Tibial artery (tissue), 4 donors: ENCODE measurements at regions not wholly inside any gene's neighbourhood (a gene's known extent, or its start where the extent isn't known, plus 50 kb on each side); places are given as distances from the start of the nearest gene placed in this dataset.

ENCODE experiments used
- DNase-seq, 2 donors: peaks; one replicate each; pipeline ENCODE4 v3.0.0-alpha.2; 2019
- H3K27ac ChIP-seq, 2 donors: fragments of 200-600 bp; sonication (generic) in 1 of 2; 1 replicate in 1 of 2; 2 replicates in 1 of 2; pipeline ENCODE4 v1.5.1; 2018 to 2019; ENCODE audit warnings: mild to moderate bottlenecking in 1 of 2
- H3K27me3 ChIP-seq, 2 donors: fragments of 200-600 bp; sonication (generic) in 1 of 2; one replicate each; pipeline versions ENCODE4 v1.5.1 to v1.6.0; 2016 to 2019
- H3K36me3 ChIP-seq, 3 donors: fragments of 200-600 bp; sonication (generic) in 2 of 3; one replicate each; pipeline ENCODE4 v1.5.1; 2016 to 2019; ENCODE audit warnings: mild to moderate bottlenecking in 2 of 3
- H3K4me1 ChIP-seq, 4 donors: fragments of 200-600 bp; sonication (generic) in 2 of 4; 1 replicate in 3 of 4; 2 replicates in 1 of 4; pipeline ENCODE4 v1.5.1; 2016 to 2019
- H3K4me3 ChIP-seq, 2 donors: fragments of 200-600 bp; sonication (generic) in 1 of 2; 1 replicate in 1 of 2; 2 replicates in 1 of 2; pipeline ENCODE4 v1.5.1; 2018 to 2019; ENCODE audit warnings: mild to moderate bottlenecking in 2 of 2
- H3K9me3 ChIP-seq, 3 donors: fragments of 200-600 bp; sonication (generic) in 1 of 3; one replicate each; pipeline ENCODE4 v1.5.1; 2016 to 2019
- CTCF ChIP-seq, 2 experiments: fragments of 200-600 bp in 1 of 2; fragments of 450-650 bp in 1 of 2; IDR thresholded peaks; one replicate each; pipeline ENCODE4 v1.5.1; 2017 to 2019; ENCODE audit warnings: antibody characterized with exemption in 2 of 2, mild to moderate bottlenecking in 1 of 2, moderate library complexity in 1 of 2
- intact Hi-C: fragments of 100-400 bp; cut with DNase I; formaldehyde crosslinking; loops from one replicate; pipeline ENCODE4 v1.15.0; 2023; ENCODE audit warnings: low total_unique reads

GRCh38 chr13:67990868-67991267 is 760.7 kb upstream of the PCDH9 start:
- TF ChIP-seq CTCF (IDR thresholded peaks at IDR 0.05): no peak
- Histone ChIP-seq H3K4me1 (no peaks in the 10 kb centered on the region), H3K9me3 (no peaks in the 10 kb centered on the region), H3K4me3 (no peak overlapping the region), H3K36me3 (no peaks in the 10 kb centered on the region), H3K27ac (no peak overlapping the region), H3K27me3 (no peaks in the 10 kb centered on the region)
- intact Hi-C loops: no loop called here
- DNase-seq: no peak

GRCh38 chr13:67986234-67986633 is 756.1 kb upstream of the PCDH9 start:
- no peak for TF ChIP-seq CTCF (IDR thresholded peaks at IDR 0.05)
- intact Hi-C loops: no loop called here
- H3K4me3 ChIP-seq: no peak overlapping the region
- no peak overlapping the region for H3K27ac ChIP-seq
- H3K4me1 ChIP-seq: no peaks in the 10 kb centered on the region
- H3K27me3 ChIP-seq: no peaks in the 10 kb centered on the region
- H3K9me3 ChIP-seq: no peaks in the 10 kb centered on the region
- no peaks in the 10 kb centered on the region for H3K36me3 ChIP-seq
- no peak for DNase-seq

GRCh38 chr13:67977066-67977465 is 746.9 kb upstream of the PCDH9 start:
- Histone ChIP-seq H3K27me3 (no peaks in the 10 kb centered on the region), H3K9me3 (no peaks in the 10 kb centered on the region), H3K36me3 (no peaks in the 10 kb centered on the region), H3K27ac (no peak overlapping the region), H3K4me3 (no peak overlapping the region), H3K4me1 (no peaks in the 10 kb centered on the region)
- intact Hi-C loops: no loop called here
- no peak for TF ChIP-seq CTCF (IDR thresholded peaks at IDR 0.05)
- no peak for DNase-seq

- Histone ChIP-seq H3K27ac (no peak overlapping the region), H3K4me1 (no peaks in the 10 kb centered on the region), H3K36me3 (no peaks in the 10 kb centered on the region), H3K4me3 (no peak overlapping the region), H3K27me3 (no peaks in the 10 kb centered on the region), H3K9me3 (no peaks in the 10 kb centered on the region)
- no peak for TF ChIP-seq CTCF (IDR thresholded peaks at IDR 0.05)
- intact Hi-C loops: no loop called here
- no peak for DNase-seq
Observed at GRCh38 chr13:67971291-67971690, 741.2 kb upstream of the PCDH9 start.

GRCh38 chr13:67967031-67967430 is 736.9 kb upstream of the PCDH9 start:
- no peaks in the 10 kb centered on the region for H3K36me3 ChIP-seq
- DNase-seq: no peak
- no peak overlapping the region for H3K27ac ChIP-seq
- no peaks in the 10 kb centered on the region for H3K9me3 ChIP-seq
- H3K4me1 ChIP-seq: no peaks in the 10 kb centered on the region
- H3K27me3 ChIP-seq: no peaks in the 10 kb centered on the region
- TF ChIP-seq CTCF (IDR thresholded peaks at IDR 0.05): no peak
- H3K4me3 ChIP-seq: no peak overlapping the region
- intact Hi-C loops: no loop called here

- H3K27me3 ChIP-seq: no peaks in the 10 kb centered on the region
- intact Hi-C loops: no loop called here
- H3K27ac ChIP-seq: no peak overlapping the region
- H3K36me3 ChIP-seq: no peaks in the 10 kb centered on the region
- no peak for DNase-seq
- H3K9me3 ChIP-seq: no peaks in the 10 kb centered on the region
- TF ChIP-seq CTCF (IDR thresholded peaks at IDR 0.05): no peak
- no peak overlapping the region for H3K4me3 ChIP-seq
- no peaks in the 10 kb centered on the region for H3K4me1 ChIP-seq
Observed at GRCh38 chr13:67966065-67966464, 735.9 kb upstream of the PCDH9 start.
